ENCODE measurements at regions not wholly inside any gene's neighbourhood (a gene's known extent, or its start where the extent isn't known, plus 50 kb on each side); places are given as distances from the start of the nearest gene placed in this dataset.
"Not testable (repeated sequence)": the region's sequence is repeated elsewhere in the genome, so short reads cannot be mapped to it uniquely, and the experiment has no call there.

DNA sequence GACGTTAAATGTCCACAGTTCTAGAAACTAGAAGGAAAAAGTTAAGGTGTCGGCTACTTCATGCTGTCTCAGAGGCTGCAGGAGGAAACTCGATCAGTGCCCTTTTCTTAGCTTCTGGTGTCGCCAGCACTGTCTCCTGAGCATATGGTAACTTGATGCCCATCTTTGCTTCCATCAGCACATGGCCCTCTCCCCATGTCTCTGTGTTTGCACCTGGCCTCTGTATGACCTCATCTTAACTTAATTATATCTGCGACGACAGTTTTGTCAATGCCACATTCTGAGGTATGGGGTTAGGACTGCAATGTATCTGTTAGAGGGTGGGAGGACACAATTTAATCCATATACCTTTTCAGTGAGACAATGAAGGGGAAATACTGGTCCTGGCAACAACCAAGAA, 449.9 kb downstream of the POM121L12 start:
- DNase-seq (ENCODE audit: low read depth, low spot score), result no peak

DNA sequence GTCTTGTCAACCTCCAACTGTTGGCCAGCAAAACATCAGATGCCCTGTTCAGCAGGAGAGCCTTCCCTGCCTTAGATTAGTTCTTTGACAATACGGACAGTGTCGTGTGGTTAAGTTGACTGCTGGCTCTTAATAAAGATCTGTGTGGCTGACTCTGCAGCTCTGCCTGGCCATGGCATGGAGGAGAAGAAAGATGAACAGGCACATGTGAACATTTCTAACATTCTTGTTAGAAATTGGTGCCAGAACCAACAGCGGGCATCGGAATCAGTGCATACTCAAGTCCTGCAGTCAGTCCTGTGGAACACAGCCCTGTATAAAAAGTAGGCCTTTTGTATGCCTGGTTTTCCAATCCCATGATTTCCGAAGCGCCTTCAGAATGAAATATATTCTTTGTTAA, 455.6 kb downstream of the POM121L12 start:
- no peak for DNase-seq (ENCODE audit: low read depth, low spot score)
- H3K27ac ChIP-seq, result no peak overlapping the region

More for the DNA sequence above, 449.9 kb downstream of the POM121L12 start:
- no peak overlapping the region for H3K27ac ChIP-seq

DNA sequence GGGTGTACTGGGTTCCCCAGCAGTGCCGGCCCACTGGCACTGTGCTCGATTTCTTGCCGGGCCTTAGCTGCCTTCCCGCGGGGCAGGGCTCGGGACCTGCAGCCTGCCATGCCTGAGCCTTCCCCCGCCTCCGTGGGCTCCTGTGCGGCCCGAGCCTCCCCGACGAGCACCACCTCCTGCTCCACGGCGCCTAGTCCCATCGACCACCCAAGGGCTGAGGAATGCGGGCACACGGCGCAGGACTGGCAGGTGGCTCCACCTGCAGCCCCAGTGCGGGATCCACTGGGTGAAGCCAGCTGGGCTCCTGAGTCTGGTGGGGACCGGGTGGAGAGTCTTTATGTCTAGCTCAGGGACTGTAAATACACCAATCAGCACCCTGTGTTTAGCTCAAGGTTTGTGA, 459.7 kb downstream of the POM121L12 start:
- H3K27ac ChIP-seq; DNase-seq (ENCODE audit: low read depth, low spot score): not testable (repeated sequence)

DNA sequence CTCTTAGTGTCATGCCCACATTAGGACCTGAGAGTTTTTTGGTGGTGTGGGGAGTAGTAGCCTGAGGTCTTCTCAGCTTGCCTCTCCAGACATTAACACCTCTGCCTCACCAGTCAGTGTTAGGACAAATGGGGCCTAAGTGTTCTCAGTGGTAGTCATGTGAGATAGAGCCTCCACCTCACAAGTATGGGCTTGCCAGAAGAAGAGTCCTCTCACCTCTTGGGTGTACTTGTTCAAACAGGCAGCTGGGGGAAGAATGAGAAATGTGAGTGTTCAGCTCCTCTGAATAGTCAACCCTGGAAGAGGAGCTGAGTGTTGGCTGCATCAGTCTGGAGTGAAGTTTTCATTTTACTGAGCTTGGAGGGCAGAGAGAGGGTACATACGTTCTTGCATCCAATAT, 464.6 kb downstream of the POM121L12 start:
- no peak overlapping the region for H3K27ac ChIP-seq
- peak; percentile 36 for DNase-seq (ENCODE audit: low read depth, low spot score)

DNA sequence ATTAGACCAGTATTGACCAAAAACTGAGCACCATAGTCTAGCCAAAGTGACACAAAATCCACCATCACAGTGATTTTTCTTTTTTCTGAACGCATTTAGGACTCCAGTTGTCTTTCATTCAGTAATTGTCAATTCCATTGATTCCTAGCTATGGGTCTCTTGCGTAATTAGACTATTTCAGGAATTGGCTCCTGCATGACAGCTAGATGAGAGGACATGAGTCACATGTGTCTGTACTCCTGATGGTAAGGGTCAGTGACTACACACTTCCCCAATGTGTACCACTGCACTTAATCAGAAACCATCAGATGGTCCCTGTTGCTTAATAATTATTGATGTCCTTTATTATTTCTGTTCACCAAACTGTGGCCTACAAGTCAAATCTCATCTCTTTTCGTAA, 469.5 kb downstream of the POM121L12 start:
- no peak for DNase-seq (ENCODE audit: low read depth, low spot score)
- no peak overlapping the region for H3K27ac ChIP-seq

GRCh38 chr7:53518319-53518718, 482.9 kb downstream of the POM121L12 start:
- H3K27ac ChIP-seq, result no peak overlapping the region
- no peak for DNase-seq (ENCODE audit: low read depth, low spot score)

DNA sequence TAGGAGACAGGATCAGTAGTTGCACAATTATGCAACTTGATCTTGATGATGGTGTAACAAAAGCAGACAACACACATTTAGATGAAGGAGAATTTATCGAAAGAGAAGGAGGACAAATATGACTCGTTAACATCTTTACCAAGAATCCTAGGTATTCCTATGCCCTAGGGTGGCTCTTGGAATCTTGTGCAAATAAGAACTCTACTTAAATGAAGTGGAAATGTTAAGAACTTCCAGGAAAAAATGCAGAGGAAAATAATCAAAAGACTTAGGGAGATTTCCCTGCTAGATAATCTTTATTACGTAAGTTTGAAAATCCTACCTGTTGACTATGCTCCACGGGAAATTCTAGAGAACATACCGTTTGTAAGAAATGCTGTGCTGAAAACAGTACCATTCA, 485.4 kb downstream of the POM121L12 start:
- H3K27ac ChIP-seq, result no peak overlapping the region
- no peak for DNase-seq (ENCODE audit: low read depth, low spot score)

- H3K27ac ChIP-seq, result no peak overlapping the region
- DNase-seq (ENCODE audit: low read depth, low spot score), result no peak
Measured at GRCh38 chr7:53521638-53522184, 486.3 kb downstream of the POM121L12 start.

DNA sequence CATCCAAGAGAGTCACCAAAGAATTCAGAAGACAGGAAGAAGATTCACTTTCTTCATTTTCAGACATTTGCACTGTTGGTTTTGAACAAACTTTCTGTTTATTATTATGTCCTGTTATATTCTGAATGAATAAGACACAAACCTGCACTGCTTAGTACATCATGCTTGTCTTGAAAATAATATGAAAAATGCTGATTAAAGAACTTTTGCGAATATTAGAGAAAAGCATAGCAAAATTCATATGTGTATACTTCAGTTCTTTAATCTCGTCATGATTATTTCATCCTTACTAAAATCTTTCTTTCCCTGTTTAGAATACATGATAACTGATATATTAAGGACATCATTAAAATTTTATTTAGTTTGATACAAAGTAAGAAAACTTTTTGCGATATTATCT, 504.1 kb downstream of the POM121L12 start:
- DNase-seq (ENCODE audit: low read depth, low spot score), result no peak
- no peak overlapping the region for H3K27ac ChIP-seq

GRCh38 chr7:53541475-53541874, 506.0 kb downstream of the POM121L12 start:
- H3K27ac ChIP-seq, result no peak overlapping the region
- DNase-seq (ENCODE audit: low read depth, low spot score), result no peak

- no peak for DNase-seq (ENCODE audit: low read depth, low spot score)
- no peak overlapping the region for H3K27ac ChIP-seq
Measured at GRCh38 chr7:53542157-53542556, 506.7 kb downstream of the POM121L12 start.
